ENCODE measurements at regions not wholly inside any gene's neighbourhood (a gene's known extent, or its start where the extent isn't known, plus 50 kb on each side); places are given as distances from the start of the nearest gene placed in this dataset.

GRCh38 chr7:35492451-35493175 lies 202.3 kb downstream of the HERPUD2 start:
- TF ChIP-seq MYB (IDR thresholded peaks at IDR 0.05; ENCODE audit: borderline replicate concordance, low read depth, low read length) = no peak
- no peak for TF ChIP-seq CTCF (IDR thresholded peaks at IDR 0.05 in 2 of 3, conservative IDR thresholded peaks at IDR 0.05 in 1 of 3; ENCODE audit: control insufficient read depth in 2 of 3, extremely low read depth in 1 of 3, insufficient read depth in 1 of 3, low read depth in 3 of 3, low read length in 3 of 3)
- TF ChIP-seq PBX3 (IDR thresholded peaks at IDR 0.05; ENCODE audit: insufficient replicate concordance, low read depth, low read length) = no peak
- no peak for TF ChIP-seq STAT1 (conservative IDR thresholded peaks at IDR 0.05)

Data from GM12878 (cell line).